NCI-H2029 (cell line): ENCODE measurements at regions not wholly inside any gene's neighbourhood (a gene's known extent, or its start where the extent isn't known, plus 50 kb on each side); places are given as distances from the start of the nearest gene placed in this dataset.

ENCODE experiments used
- DNase-seq: peaks from one replicate; lab custom pipeline; 2025; lab: John Stamatoyannopoulos, UW

DNA sequence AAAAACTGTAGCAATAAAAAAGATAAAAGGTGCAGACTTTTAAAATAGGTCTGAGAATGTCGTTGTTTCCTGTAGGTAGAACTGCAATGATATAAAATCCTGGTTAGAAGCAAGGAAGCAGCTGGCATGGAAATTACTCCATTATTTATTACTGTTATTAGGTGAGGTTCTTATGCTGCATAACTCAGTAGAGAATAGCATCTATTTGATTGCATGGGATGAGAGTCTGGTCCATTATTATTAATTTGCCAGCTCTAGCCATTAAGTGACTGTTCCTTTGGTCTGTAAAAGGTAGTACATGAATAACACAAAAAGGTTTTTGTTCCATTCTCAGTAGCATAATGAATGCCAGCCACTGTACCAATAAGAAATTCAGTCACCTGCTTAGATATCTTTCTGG is 358.6 kb downstream of the RBM43 start:
- DNase-seq: no peak

GRCh38 chr2:150900913-150901312 is 360.8 kb downstream of the RBM43 start:
- no peak for DNase-seq

DNA sequence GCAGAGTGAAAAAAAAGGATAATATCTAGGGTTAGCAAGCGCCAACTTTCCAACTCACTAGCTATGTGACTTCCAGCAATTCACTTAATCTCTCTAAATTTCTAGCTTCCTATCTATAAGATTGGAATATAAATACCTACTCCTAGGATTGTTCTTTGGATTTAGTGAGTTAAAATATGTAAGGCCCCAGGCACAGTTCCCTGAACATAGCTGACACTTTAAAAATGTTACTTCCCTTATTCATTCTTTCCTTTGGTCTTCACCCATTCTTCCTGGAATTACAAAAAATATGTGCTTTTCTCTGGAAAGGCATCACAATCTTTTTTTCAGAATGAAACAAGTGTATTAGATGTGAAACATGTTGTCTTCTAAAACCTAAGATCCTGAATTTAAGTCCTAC is 365.7 kb downstream of the RBM43 start:
- no peak for DNase-seq

DNA sequence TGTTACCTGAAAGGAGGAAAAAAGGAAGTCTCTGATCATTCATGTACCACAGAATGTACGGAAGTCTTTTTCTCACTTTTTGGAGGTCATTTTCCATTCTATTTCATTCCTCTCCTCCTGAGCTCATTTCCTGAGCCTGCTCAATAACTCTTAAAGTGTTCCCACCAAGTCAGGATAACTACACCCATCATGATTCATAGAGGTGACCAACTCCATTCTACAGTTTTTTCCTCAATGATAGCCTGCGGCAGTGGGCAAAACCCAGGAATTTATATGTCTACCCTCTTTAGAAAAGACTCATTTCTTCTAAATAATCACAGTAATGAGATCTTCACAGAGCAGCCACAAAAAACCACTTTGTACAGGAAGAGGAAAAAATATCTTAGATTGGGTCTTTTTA is 372.5 kb downstream of the RBM43 start:
- DNase-seq: no peak

DNA sequence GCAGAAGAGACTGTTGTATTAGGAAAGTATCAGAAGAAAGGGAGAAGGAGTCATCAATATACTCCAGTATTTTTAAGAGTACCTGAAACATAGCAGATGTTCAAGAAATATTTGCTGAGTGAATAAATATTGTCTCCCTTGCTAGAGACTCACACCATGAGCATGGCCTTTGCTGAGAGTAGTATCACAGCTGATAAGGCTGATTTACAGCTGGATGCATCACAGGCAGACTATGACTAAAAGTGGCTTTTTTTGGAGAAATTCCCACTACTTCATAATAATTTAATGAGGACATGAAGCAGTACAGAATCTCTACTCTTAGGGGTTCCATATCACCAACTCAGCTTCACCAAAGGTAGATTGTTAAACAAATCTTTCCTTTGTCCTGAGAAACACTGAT is 373.3 kb downstream of the RBM43 start:
- no peak for DNase-seq

GRCh38 chr2:150887926-150888325 is 373.7 kb downstream of the RBM43 start:
- no peak for DNase-seq

GRCh38 chr2:150885774-150886386 is 375.8 kb downstream of the RBM43 start:
- no peak for DNase-seq

GRCh38 chr2:150885236-150885635 is 376.4 kb downstream of the RBM43 start:
- no peak for DNase-seq

- DNase-seq: no peak
Observed at GRCh38 chr2:150883613-150883895, 378.1 kb downstream of the RBM43 start.

DNA sequence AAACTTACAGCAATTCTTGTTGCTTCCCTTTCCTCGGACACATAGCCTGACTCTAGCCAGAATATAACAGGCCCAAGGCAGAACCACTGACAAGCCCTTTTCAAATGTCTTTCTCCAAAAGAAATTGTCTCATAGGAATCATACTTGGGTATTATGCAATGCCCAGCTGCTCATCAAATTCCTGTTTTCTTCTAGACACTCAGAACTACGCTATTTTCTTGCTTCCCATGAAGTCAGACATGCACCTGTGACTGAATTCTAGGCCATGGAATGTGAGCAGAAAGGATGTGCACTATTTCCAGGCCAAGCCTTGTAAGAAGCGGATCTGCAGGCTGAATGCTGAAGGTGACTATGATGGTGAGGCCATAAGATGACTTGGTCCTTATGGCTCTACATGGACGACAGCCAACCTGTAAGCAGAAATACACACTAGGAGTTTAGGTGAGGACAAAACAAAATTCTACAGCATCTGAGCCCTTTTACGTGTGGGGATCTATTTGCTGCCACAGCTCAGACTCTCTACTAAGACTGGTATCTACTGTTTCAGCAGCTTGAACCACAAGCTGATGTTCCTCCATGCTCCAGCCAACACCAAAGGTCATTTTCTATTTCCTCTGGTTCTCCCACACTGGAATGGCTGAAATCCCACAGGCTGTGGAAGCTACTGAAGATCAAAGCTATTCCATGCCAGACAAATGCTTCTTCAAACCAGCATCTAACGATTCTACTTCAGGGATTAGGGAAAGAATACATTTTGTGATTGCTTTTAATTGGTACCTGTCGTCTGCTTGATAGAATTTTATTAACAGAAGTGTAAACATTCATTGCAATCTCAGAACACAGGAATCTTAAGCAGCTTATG is 378.7 kb downstream of the RBM43 start:
- DNase-seq: no peak

DNA sequence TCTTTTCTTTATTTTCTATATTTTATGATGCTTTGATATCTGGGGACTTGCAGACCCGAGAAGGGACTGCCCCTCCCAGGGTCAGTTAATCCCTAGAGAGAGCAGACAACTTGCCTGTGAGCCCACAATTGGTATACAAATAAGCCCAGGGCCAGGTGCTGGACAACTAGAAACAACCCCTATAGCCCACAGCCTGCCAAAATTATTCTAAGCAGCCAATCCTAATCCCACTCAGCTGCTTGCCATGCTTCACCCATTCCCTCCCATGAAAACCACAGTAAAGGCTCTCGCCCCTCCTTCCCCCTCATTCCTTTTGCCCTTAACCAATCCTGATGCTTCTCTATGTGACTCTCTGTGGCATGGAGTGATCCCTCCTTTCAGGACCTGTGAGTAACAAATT is 380.7 kb downstream of the RBM43 start:
- DNase-seq: no peak

- DNase-seq: no peak
Observed at GRCh38 chr2:150878356-150878755, 383.3 kb downstream of the RBM43 start.

GRCh38 chr2:150876251-150876950 is 385.3 kb downstream of the RBM43 start:
- DNase-seq: no peak

DNA sequence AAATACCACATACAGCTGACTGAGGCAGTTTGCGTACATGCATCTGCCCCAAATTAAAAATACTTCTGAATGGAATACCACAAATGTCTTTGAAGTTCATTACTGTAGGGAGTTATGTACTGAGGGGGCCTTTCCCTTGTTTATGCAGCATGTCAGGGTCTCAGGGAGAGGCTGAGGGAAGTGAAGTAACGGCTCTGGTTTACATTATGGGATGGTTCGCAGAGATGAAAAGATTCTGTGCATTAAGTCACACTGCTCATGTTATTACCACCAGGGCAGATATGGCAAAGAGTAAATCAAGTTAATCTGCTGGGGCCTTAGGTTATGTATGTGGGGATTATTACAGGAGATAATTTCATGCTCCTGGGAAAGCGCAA is 385.9 kb upstream of the RND3 start:
- DNase-seq: no peak

DNA sequence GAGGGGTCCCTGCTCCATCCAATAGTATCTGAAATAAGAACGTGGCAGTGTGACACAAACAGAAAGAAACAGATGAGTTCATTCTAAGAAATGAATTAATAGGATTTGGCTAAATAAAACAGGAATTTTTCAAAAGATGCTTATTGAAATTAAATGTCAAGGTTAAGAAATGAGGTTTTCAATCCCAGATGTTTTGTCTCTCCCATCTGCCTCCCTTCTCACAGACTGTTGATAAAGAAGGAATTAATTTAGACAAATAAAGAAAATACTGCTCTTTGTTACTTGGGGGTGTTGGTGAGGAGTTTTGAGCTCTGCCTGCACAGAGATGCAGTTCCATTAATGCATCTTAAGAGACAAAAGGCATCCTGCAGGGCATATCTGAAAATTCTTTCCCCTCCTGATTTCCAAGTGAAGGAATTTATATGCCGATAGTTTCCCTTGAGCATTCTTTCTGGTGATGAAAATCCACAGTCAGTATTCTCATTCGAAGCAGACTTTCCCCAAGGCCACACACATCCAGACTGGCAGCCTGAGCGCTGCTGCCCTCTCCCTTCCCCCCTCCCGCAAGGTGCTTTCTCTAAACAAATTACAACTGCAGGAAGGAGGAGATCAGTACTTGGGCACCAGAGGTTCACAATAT is 385.4 kb upstream of the RND3 start:
- no peak for DNase-seq

DNA sequence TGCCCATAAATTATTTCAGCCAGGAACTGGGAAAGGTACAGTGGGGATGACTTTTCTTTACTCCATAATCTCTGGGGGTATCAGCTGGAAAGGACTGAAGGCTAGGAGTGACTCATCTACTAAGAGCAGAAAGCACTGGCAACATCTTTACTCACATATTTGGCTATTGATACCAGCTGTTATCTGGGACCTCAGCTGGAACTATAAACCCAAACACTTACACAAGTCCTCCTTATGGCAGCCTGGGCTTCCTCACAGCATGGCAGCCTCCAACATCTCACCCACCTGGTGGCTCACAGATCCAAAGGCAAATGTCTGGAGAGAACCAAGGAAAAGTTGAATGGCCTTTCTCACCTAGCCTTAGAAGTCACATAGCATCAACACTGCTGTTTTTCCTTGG is 379.0 kb upstream of the RND3 start:
- DNase-seq: no peak

- DNase-seq: no peak
Observed at GRCh38 chr2:150863691-150864090, 376.2 kb upstream of the RND3 start.

GRCh38 chr2:150860301-150860700 is 372.8 kb upstream of the RND3 start:
- DNase-seq: peak; percentile 72

DNA sequence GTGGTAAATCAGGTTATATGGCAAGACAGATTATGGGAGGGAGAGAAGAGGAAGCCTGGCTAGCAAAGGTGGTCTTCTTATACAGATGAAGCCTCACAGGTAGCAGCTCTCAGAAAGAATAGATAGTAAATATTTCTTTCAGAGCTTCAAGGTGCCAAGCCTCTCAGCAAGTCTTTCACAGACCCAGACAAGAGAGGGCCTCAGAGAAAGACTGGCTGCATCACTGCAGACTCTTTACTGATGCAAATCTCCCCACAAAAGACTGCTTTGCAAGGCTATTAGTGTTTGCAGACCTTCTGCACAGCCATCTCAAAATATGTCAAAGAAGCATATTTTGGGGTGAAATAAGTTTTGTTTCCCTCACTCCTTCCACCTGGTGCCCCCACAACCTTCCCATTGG is 372.4 kb upstream of the RND3 start:
- no peak for DNase-seq

DNA sequence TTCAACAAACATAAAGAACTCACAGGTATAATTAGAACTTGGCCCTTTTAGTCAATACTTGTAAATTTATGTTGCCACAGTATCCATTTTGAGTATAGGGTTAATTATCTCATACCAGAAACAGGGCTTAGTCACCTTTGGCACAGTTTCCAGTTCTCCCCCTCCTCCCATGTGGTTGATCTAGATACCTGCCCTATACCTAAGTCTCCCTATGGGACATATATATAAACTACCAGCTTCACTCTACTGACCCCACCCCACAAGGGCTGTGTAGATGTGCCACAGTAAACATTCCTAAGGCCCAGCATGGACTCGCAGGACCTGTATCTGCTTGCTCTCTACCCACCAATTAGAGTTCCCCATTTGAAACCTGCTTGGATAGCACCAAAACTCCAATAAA is 371.7 kb upstream of the RND3 start:
- DNase-seq: no peak

DNA sequence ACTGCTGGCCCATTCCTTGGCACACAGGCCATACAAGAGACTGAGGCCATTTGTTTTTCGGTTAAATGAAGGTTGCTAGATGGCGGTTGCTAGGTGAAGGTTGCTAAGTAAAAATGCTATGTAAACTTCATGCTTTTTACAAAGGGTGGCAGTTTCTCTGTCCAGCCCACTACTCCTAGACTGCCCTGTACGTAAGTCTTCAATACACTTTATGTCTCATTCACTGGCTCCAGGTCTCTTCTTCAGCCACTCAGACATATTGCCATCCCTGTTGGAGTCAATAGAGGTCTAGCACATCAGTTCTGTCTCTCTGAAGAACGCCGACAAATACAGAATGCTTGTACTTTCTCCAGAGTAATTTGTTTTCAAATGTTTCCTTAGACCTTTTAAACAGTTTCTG is 370.9 kb upstream of the RND3 start:
- no peak for DNase-seq

- DNase-seq: no peak
Observed at GRCh38 chr2:150856596-150857281, 369.3 kb upstream of the RND3 start.
